Stimulated activated CD4-positive, alpha-beta T cell treated with anti-CD3 and anti-CD28 coated beads, Interleukin-2, amount 100 ng/mL, for 48 hours (primary cell): ENCODE measurements at regions not wholly inside any gene's neighbourhood (a gene's known extent, or its start where the extent isn't known, plus 50 kb on each side); places are given as distances from the start of the nearest gene placed in this dataset.

Source experiments
- DNase-seq, 2 donors: peaks; one replicate each; pipeline ENCODE4 v3.0.0-alpha.2; 2020

GRCh38 chr12:125685915-125686314 lies 620.7 kb downstream of the AACS start:
- DNase-seq, result no peak

- no peak for DNase-seq
Measured at GRCh38 chr12:125687403-125687802, 622.2 kb downstream of the AACS start.

- DNase-seq, result no peak
Measured at GRCh38 chr12:125687820-125688219, 622.6 kb downstream of the AACS start.

- no peak for DNase-seq
Measured at GRCh38 chr12:125688223-125688622, 623.0 kb downstream of the AACS start.

- no peak for DNase-seq
Measured at GRCh38 chr12:125688881-125689280, 623.6 kb downstream of the AACS start.

GRCh38 chr12:125689576-125690410 lies 624.6 kb downstream of the AACS start:
- DNase-seq, result no peak

GRCh38 chr12:125690841-125691240 lies 625.6 kb downstream of the AACS start:
- no peak for DNase-seq

- no peak for DNase-seq
Measured at GRCh38 chr12:125696054-125696453, 630.8 kb downstream of the AACS start.

GRCh38 chr12:125704803-125705202 lies 639.6 kb downstream of the AACS start:
- no peak for DNase-seq

GRCh38 chr12:125720961-125721360 lies 655.7 kb downstream of the AACS start:
- DNase-seq, result no peak

- no peak for DNase-seq
Measured at GRCh38 chr12:125734137-125734536, 668.9 kb downstream of the AACS start.

- no peak for DNase-seq
Measured at GRCh38 chr12:125738211-125738610, 673.0 kb downstream of the AACS start.

GRCh38 chr12:125742413-125742812 lies 677.2 kb downstream of the AACS start:
- DNase-seq, result no peak

- DNase-seq, result no peak
Measured at GRCh38 chr12:125744201-125744600, 679.0 kb downstream of the AACS start.

- no peak for DNase-seq
Measured at GRCh38 chr12:125755512-125755911, 690.3 kb downstream of the AACS start.

- DNase-seq, result no peak
Measured at GRCh38 chr12:125766091-125766490, 700.9 kb downstream of the AACS start.

- DNase-seq, result no peak
Measured at GRCh38 chr12:125772403-125772802, 707.2 kb downstream of the AACS start.

GRCh38 chr12:125773033-125773640 lies 707.9 kb downstream of the AACS start:
- peak in 1 of 2 donors; percentile 8 for DNase-seq

GRCh38 chr12:125775507-125775906 lies 710.3 kb downstream of the AACS start:
- no peak for DNase-seq

GRCh38 chr12:125776212-125776611 lies 711.0 kb downstream of the AACS start:
- no peak for DNase-seq

GRCh38 chr12:125786143-125786542 lies 720.9 kb downstream of the AACS start:
- DNase-seq, result no peak

- DNase-seq, result no peak
Measured at GRCh38 chr12:125794401-125794800, 729.2 kb downstream of the AACS start.

- DNase-seq, result no peak
Measured at GRCh38 chr12:125797421-125798175, 732.4 kb downstream of the AACS start.

GRCh38 chr12:125804660-125805059 lies 739.4 kb downstream of the AACS start:
- DNase-seq, result no peak
